GM19467 (cell line): ENCODE measurements at regions not wholly inside any gene's neighbourhood (a gene's known extent, or its start where the extent isn't known, plus 50 kb on each side); places are given as distances from the start of the nearest gene placed in this dataset.

Experiments used
- ATAC-seq: cut with Tn5 transposase; IDR thresholded peaks from one replicate; pipeline ENCODE4 v1.9.1; 2021; ENCODE audit warnings: mild to moderate bottlenecking, moderate library complexity; ENCODE audit not compliant: unreplicated experiment

- no peak for ATAC-seq
Observed at GRCh38 chr10:58017719-58018367, 249.9 kb downstream of the IPMK start.

GRCh38 chr10:58016614-58017013, 251.1 kb downstream of the IPMK start:
- ATAC-seq, result no peak

GRCh38 chr10:58014436-58014835, 253.3 kb downstream of the IPMK start:
- no peak for ATAC-seq

DNA sequence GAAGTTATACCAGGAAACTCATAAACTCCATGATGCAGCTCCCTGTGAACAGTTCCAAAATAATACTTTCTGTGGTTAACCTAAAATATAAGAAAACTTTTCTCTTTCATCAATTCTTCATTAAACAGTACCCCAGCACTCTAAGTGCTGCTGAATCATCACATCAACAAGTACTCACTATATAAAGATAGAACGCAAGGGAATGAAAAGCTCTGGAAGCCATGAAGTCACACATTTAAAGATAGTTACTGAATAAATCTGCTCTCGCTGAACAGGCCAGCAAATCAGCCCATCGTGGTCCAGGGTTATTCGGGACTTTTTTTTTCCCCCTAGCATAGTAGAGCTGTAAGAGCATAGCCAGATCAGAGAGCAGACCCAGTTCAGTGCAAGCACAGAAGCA, 254.3 kb downstream of the IPMK start:
- ATAC-seq, result no peak

DNA sequence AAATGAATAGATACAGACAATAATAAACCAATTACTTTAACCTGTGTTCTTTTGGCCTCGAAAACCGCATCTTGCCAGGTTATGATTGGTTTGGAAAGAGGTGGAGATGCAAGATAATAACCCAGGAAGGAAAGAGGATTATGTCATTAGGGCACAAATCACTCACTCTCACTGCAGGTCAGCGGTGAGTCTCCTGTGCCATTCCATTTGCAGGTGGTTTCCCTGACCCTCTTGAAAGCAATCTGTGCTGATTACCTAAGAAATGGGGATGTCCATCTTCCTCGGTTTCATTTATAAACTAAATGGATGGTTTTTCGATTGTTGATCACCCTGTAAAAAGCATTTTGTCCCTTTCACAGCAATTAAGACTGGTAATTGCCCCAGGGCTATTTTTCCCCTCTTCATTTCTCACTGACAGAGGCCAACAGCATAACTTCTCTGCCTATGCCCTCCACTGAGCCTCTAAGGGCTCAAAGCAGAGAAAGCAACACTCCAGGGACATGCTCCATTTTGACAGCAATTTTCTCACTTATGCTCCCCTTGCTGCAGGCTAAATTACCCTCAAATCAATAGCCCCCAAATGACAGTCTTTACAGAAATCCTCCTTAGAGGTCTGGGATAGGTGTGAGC, 257.5 kb downstream of the IPMK start:
- ATAC-seq, result no peak

DNA sequence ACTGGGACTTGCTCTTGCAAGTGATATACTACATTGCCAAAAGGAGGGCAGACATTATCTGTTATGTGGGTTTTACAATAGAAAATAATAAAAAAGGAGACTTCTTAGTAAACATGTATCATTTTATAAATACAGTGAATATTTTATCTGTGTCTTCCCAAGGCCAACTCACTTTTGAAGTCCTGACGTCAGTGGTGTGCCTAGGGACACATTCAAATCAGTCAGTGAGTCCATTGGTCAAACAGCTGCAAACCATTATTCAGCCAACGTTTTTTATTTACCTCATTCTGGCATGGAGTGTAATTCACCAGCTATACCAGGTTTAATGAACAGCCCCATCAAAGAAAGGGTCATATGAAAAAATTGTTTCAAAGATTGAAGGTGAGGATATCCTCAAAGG, 263.7 kb downstream of the IPMK start:
- ATAC-seq, result no peak

DNA sequence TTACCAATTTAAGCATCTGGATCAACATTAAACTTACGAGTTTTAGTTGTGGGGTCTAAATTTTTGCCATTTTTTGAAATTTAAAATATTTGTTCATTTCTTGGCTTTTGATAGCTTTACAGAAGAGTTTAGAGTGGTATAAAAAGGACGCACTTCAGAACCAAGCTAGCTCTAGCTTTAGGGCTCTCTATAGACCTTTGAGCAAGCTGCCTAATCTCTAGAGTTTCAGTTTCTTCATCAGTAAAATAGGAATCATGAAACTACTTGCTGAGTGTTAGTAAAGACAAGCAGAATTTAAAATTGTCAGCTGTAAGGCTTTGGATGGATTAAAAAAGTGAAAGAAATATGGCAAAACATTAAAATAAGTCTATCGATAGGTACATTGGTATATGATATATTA, 266.5 kb downstream of the IPMK start:
- ATAC-seq, result no peak

- no peak for ATAC-seq
Observed at GRCh38 chr10:57996536-57996935, 271.2 kb downstream of the IPMK start.

DNA sequence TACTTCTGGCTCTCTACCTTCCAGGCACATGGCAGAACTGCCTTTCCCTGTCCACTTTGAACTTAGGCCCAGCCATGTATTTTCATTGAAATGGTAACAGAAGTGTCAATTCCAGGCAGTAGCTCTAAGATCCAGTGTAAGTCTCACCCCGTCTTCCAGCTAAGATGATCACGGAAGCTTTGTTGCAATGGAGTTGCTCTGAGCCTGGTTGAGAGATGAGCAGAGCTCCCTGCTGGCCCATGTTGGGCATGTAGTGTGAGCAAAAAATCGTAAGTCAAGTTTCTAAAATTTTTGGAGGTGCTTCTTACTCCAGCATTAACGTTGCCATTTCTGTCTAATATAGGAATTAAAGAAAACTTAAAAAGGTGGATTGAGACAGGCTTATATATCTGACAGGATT, 274.4 kb downstream of the IPMK start:
- no peak for ATAC-seq

DNA sequence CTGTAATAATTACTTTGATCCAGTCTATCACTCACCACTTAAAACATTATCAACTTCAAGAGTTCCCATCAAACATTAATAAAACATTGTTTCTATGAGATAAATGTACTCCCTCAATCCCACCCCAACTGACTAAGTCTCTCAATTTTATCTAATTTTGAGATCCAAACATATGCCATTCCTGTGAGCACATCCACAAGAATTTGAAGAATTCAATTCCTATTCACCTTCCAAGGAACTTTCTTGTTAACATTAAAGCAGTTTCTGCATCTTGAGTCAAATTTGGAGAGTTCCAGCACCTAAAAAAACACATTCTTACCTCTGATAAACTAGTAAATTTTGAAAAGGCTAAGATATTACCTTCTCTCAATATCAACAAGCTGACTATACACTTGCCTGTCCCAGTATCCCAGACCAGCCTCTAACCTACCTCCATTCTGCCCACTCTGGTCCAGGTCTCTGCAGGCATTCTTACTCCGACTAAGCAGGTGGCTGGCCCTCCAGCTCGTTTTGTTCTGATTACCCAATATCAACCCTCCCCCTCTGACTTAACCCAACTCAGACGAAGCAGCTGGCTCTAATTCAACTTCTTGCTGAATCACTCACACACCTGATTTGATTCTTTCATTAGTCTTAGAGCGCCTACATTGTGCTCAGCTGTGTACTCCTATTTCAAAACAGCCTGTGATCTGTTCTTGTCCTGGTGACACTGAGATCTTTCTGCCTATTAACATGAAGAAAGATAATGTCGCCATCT, 275.2 kb downstream of the IPMK start:
- no peak for ATAC-seq

GRCh38 chr10:57988964-57989363, 278.7 kb downstream of the IPMK start:
- ATAC-seq, result no peak

GRCh38 chr10:57987055-57987721, 280.5 kb downstream of the IPMK start:
- no peak for ATAC-seq

- no peak for ATAC-seq
Observed at GRCh38 chr10:57986422-57986821, 281.3 kb downstream of the IPMK start.

- no peak for ATAC-seq
Observed at GRCh38 chr10:57983281-57983791, 284.4 kb downstream of the IPMK start.

- no peak for ATAC-seq
Observed at GRCh38 chr10:57982091-57982490, 285.6 kb downstream of the IPMK start.

DNA sequence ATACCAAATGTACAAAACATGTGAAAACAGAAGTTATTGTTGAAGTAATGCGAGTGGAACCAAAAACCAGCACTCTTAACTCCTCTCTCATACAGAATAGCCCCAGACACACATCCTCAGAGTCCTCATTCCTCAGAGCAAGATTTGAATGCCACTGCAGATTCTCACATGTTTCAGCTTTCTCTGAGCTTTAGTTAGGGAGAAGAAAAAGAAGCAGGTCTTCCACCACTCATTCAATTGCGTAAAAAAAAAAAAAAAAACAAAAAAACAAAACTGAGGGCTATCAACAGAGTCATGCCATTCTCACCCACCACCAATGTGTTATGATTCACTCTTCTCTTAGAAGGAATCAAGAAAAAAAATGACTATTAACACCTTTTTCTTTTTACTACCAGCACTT, 287.7 kb downstream of the IPMK start:
- ATAC-seq, result no peak

DNA sequence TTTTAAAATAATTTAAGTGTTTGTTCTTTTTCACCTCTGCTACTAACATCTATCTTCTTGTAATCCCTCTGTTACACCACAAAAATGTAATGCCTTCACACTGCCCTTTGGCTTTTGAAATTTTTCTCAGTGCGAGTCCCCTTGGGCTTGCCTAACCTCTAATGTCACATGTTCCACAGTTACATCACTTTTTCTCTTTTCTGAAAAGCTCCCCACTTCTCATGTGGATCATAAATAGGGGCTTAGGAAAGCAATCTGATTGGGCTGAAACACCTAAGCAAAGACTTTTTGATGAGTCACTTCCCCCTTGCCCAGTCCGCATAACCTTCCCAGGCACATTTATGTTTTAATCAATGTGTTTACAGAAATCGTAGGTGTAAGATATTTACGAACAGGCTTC, 288.2 kb downstream of the IPMK start:
- ATAC-seq, result no peak

DNA sequence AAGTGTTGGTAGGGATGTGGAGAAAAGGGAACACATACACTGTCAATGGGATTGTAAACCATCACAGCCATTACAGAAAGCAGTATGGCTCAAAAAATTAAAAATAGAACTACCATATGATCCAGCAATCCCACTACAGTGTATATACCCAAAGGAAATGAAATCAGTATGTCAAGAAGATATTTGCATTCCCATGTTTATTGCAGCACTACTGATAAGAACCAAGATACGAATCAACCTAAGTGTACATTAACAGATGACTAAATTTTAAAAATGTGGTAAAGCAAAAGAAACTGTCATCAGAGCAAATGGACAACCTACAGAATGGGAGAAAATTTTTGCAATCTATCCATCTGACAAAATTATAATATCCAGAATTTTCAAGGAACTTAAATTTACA, 290.4 kb downstream of the IPMK start:
- ATAC-seq, result no peak

GRCh38 chr10:57973451-57973850, 294.2 kb downstream of the IPMK start:
- ATAC-seq, result no peak

DNA sequence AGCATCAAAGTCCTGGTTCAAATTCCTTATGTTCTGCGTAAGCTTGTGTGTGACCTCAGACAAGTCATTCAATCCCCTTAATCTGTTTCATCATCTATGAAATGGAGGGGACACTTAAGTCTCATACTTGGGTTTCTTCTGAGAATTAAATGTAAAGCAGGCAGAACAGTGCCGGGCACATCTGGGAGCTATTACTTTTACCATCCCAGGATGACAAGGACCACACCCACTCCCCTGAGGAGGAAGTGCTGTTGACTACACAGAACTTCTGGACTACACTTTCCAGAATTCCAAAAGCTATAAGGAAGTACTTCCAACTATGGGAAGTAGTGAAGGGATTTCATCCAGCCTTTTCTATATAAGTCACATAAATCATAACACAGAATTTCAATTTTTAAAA, 294.9 kb downstream of the IPMK start:
- no peak for ATAC-seq

- ATAC-seq, result no peak
Observed at GRCh38 chr10:57968328-57969016, 299.2 kb downstream of the IPMK start.
